ENCODE measurements at regions not wholly inside any gene's neighbourhood (a gene's known extent, or its start where the extent isn't known, plus 50 kb on each side); places are given as distances from the start of the nearest gene placed in this dataset.

GRCh38 chr10:101287997-101288635, 58.9 kb upstream of the LBX1 start:
- no peak for TF ChIP-seq CTCF (IDR thresholded peaks at IDR 0.05)
- intact Hi-C loops (cut with DNase I): no loop called here
- no peaks in the 10 kb centered on the region for H3K36me3 ChIP-seq

GRCh38 chr10:101289541-101289940, 60.3 kb upstream of the LBX1 start:
- no peak for TF ChIP-seq CTCF (IDR thresholded peaks at IDR 0.05)
- DNase-seq (peak in 1 of 4 donors; percentile 50), ATAC-seq (peak; percentile 80)
- Histone ChIP-seq H3K9me3 (no peaks in the 10 kb centered on the region), H3K4me1 (peaks cover 10 to 15% of the 10 kb centered on the region in 2 donors), H3K4me3 (no peak overlapping the region), H3K27me3 (peaks cover 64 to 100% of the 10 kb centered on the region in 2 donors), H3K27ac (no peak overlapping the region), H3K36me3 (no peaks in the 10 kb centered on the region)
- intact Hi-C loops (cut with DNase I): no loop called here

More at GRCh38 chr10:101287997-101288635, 58.9 kb upstream of the LBX1 start:
- Histone ChIP-seq H3K9me3 (no peaks in the 10 kb centered on the region), H3K27me3 (peaks cover 64 to 100% of the 10 kb centered on the region in 2 donors), H3K4me1 (peaks cover 10 to 21% of the 10 kb centered on the region in 2 donors), H3K27ac (no peak overlapping the region), H3K4me3 (no peak overlapping the region)
- ATAC-seq: no peak
- DNase-seq: peak in 1 of 4 donors; percentile 71

GRCh38 chr10:101290431-101290830, 61.2 kb upstream of the LBX1 start:
- H3K36me3 ChIP-seq: no peaks in the 10 kb centered on the region
- ATAC-seq (no peak), DNase-seq (no peak)
- TF ChIP-seq CTCF (IDR thresholded peaks at IDR 0.05): no peak
- peaks cover 55 to 100% of the 10 kb centered on the region in 2 donors for H3K27me3 ChIP-seq
- no peak overlapping the region for H3K27ac ChIP-seq
- intact Hi-C loops (cut with DNase I): no loop called here
- H3K9me3 ChIP-seq: no peaks in the 10 kb centered on the region
- H3K4me3 ChIP-seq: no peak overlapping the region
- peaks cover 10 to 15% of the 10 kb centered on the region in 2 donors for H3K4me1 ChIP-seq

GRCh38 chr10:101290881-101291280, 61.6 kb upstream of the LBX1 start:
- Histone ChIP-seq H3K27me3 (peaks cover 53 to 100% of the 10 kb centered on the region in 2 donors), H3K4me3 (no peak overlapping the region), H3K9me3 (no peaks in the 10 kb centered on the region), H3K27ac (no peak overlapping the region), H3K36me3 (no peaks in the 10 kb centered on the region), H3K4me1 (peaks cover 10 to 15% of the 10 kb centered on the region in 2 donors)
- ATAC-seq (no peak), DNase-seq (no peak)
- intact Hi-C loops (cut with DNase I): no loop called here
- TF ChIP-seq CTCF (IDR thresholded peaks at IDR 0.05): no peak

DNA sequence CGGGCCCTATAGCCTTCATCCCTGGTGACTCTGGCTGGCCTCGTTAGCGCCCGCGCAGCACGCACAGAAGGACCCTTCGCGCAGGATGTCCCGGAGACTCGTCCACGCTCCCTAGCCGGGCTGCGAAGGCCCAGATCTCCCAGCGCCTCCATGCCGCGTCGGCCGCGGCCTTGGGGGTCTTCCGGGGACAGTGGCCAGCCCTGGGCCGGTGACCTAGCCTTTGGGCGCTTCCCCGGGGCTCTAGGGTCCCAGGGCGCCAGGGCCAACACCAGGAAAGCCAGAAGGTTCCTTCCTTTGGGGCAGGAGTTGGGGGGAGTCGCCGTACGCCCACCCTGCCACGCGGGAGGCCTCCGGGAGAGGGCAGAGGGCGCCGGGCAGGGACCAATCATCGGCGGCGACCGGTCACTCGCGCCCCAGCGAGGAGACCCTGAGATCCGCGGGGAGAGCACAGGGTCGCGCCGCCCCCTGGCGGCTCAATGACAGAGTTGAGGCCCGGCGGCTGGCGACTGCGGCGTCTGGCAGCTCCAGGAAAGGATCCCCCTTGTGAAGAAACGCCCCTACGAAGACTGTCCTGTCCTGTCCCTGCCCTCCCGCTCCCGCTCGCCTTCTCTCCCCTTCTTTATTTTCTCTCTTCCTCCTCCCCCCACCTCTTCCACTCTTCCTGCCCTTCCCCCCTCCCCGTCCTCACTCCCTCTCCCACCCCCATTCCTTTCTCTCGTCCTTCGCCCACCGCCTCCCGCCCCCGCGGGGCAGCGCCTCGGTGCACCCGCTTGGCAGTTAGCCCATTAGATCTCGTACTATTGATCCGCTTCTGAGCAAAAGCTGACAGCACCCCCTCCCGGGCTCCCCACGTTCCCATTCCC, 62.3 kb upstream of the LBX1 start:
- intact Hi-C loops (cut with DNase I): no loop called here
- TF ChIP-seq CTCF (IDR thresholded peaks at IDR 0.05): peak; percentile 39 to 43
- Histone ChIP-seq H3K4me1 (peaks cover 10 to 15% of the 10 kb centered on the region in 2 donors), H3K9me3 (no peaks in the 10 kb centered on the region), H3K27ac (no peak overlapping the region), H3K27me3 (peaks cover 46 to 100% of the 10 kb centered on the region in 2 donors), H3K36me3 (no peaks in the 10 kb centered on the region), H3K4me3 (peak overlapping the region; percentile 21 to 33)
- DNase-seq: peak in 1 of 4 donors; percentile 86
- ATAC-seq: peak; percentile 60

Data from left lung (tissue), 4 donors.